Stimulated activated CD4-positive, alpha-beta T cell treated with anti-CD3 and anti-CD28 coated beads, TNF-alpha, amount 100 ng/mL, for 24 hours (primary cell): ENCODE measurements at regions not wholly inside any gene's neighbourhood (a gene's known extent, or its start where the extent isn't known, plus 50 kb on each side); places are given as distances from the start of the nearest gene placed in this dataset.
"Not testable (repeated sequence)": the region's sequence is repeated elsewhere in the genome, so short reads cannot be mapped to it uniquely, and the experiment has no call there.

Experiments used
- DNase-seq, 3 experiments: peaks; one replicate each; pipeline ENCODE4 v3.0.0-alpha.2; 2020; ENCODE audit warnings: low read depth in 3 of 3

GRCh38 chr10:8768341-8768740, 713.9 kb downstream of the GATA3 start:
- DNase-seq, result no peak

GRCh38 chr10:8768852-8769251, 714.4 kb downstream of the GATA3 start:
- no peak for DNase-seq

- DNase-seq, result no peak
These were observed 722.6 kb downstream of the GATA3 start for GRCh38 chr10:8776926-8777622.

- DNase-seq, result no peak
These were observed 724.2 kb downstream of the GATA3 start for GRCh38 chr10:8778713-8779112.

GRCh38 chr10:8787649-8788048, 733.2 kb downstream of the GATA3 start:
- no peak for DNase-seq

- no peak for DNase-seq
These were observed 735.9 kb downstream of the GATA3 start for GRCh38 chr10:8790390-8790789.

- peak in 1 of 3 experiments; percentile 4 for DNase-seq
These were observed 740.4 kb downstream of the GATA3 start for GRCh38 chr10:8794860-8795259.

GRCh38 chr10:8800426-8800825, 745.9 kb downstream of the GATA3 start:
- no peak for DNase-seq

- no peak for DNase-seq
These were observed 749.5 kb downstream of the GATA3 start for GRCh38 chr10:8803992-8804391.

GRCh38 chr10:8810677-8811076, 756.2 kb downstream of the GATA3 start:
- no peak for DNase-seq

GRCh38 chr10:8811201-8811600, 756.7 kb downstream of the GATA3 start:
- DNase-seq, result no peak

- no peak for DNase-seq
These were observed 761.5 kb downstream of the GATA3 start for GRCh38 chr10:8815969-8816368.

GRCh38 chr10:8817299-8817698, 762.8 kb downstream of the GATA3 start:
- DNase-seq, result no peak

GRCh38 chr10:8825611-8826010, 771.1 kb downstream of the GATA3 start:
- no peak for DNase-seq

GRCh38 chr10:8829592-8829991, 775.1 kb downstream of the GATA3 start:
- no peak for DNase-seq

- no peak for DNase-seq
These were observed 775.6 kb downstream of the GATA3 start for GRCh38 chr10:8830048-8830447.

- DNase-seq, result no peak
These were observed 776.4 kb downstream of the GATA3 start for GRCh38 chr10:8830876-8831275.

- no peak for DNase-seq
These were observed 781.1 kb downstream of the GATA3 start for GRCh38 chr10:8835453-8836167.

GRCh38 chr10:8840356-8840755, 785.9 kb downstream of the GATA3 start:
- DNase-seq, result no peak

GRCh38 chr10:8844141-8844540, 789.7 kb downstream of the GATA3 start:
- no peak for DNase-seq

GRCh38 chr10:8852546-8852945, 798.1 kb downstream of the GATA3 start:
- DNase-seq, result no peak

GRCh38 chr10:8853048-8853447, 798.6 kb downstream of the GATA3 start:
- no peak for DNase-seq

- DNase-seq, result not testable (repeated sequence)
These were observed 814.4 kb downstream of the GATA3 start for GRCh38 chr10:8868924-8869323.
